Epithelial cell of esophagus (primary cell): ENCODE measurements at regions not wholly inside any gene's neighbourhood (a gene's known extent, or its start where the extent isn't known, plus 50 kb on each side); places are given as distances from the start of the nearest gene placed in this dataset.
"Not testable (repeated sequence)": the region's sequence is repeated elsewhere in the genome, so short reads cannot be mapped to it uniquely, and the experiment has no call there.

Experiments used
- DNase-seq: peaks from one replicate; pipeline ENCODE4 v3.0.0; 2010; ENCODE audit warnings: low read depth
- H3K4me3 ChIP-seq: 2 replicates; pipeline ENCODE4 v1.5.1; 2011; ENCODE audit warnings: mild to moderate bottlenecking, low read length, control low read depth
- CTCF ChIP-seq: IDR thresholded peaks from 2 replicates; pipeline ENCODE4 v1.5.1; 2011; ENCODE audit warnings: low read depth, mild to moderate bottlenecking, low read length, control low read depth, inconsistent platforms; ENCODE audit not compliant: insufficient read depth; ENCODE audit errors: missing control alignments

- DNase-seq: no peak
- no peak for TF ChIP-seq CTCF
Observed at GRCh38 chr5:117738571-117738970, 1163.9 kb upstream of the SEMA6A start.

GRCh38 chr5:117736698-117737097, 1162.1 kb upstream of the SEMA6A start:
- H3K4me3 ChIP-seq: no peak overlapping the region
- DNase-seq: no peak
- TF ChIP-seq CTCF: no peak

More at GRCh38 chr5:117738571-117738970, 1163.9 kb upstream of the SEMA6A start:
- H3K4me3 ChIP-seq: no peak overlapping the region

- no peak overlapping the region for H3K4me3 ChIP-seq
- TF ChIP-seq CTCF: no peak
- DNase-seq: no peak
Observed at GRCh38 chr5:117734056-117734455, 1159.4 kb upstream of the SEMA6A start.

- H3K4me3 ChIP-seq: no peak overlapping the region
- no peak for DNase-seq
- TF ChIP-seq CTCF: no peak
Observed at GRCh38 chr5:117733051-117733450, 1158.4 kb upstream of the SEMA6A start.

- no peak for TF ChIP-seq CTCF
- no peak for DNase-seq
- H3K4me3 ChIP-seq: no peak overlapping the region
Observed at GRCh38 chr5:117732264-117732663, 1157.6 kb upstream of the SEMA6A start.

GRCh38 chr5:117731446-117731845, 1156.8 kb upstream of the SEMA6A start:
- H3K4me3 ChIP-seq: no peak overlapping the region
- DNase-seq: no peak
- TF ChIP-seq CTCF: no peak

GRCh38 chr5:117720784-117721183, 1146.2 kb upstream of the SEMA6A start:
- not testable (repeated sequence) for DNase-seq, H3K4me3 ChIP-seq

- no peak for DNase-seq
- H3K4me3 ChIP-seq: no peak overlapping the region
- TF ChIP-seq CTCF: no peak
Observed at GRCh38 chr5:117719413-117719812, 1144.8 kb upstream of the SEMA6A start.
